ENCODE measurements at regions not wholly inside any gene's neighbourhood (a gene's known extent, or its start where the extent isn't known, plus 50 kb on each side); places are given as distances from the start of the nearest gene placed in this dataset.

GRCh38 chr13:63175536-63175935 lies 1759.9 kb upstream of the PCDH20 start:
- RAD21 ChIA-PET (ENCODE audit: low non-redundant PET in 1 of 2, low total read pairs in 2 of 2, uncharacterized antibody in 2 of 2, unreplicated experiment in 2 of 2), result no interaction called here
- ATAC-seq (no peak), DNase-seq (ENCODE audit: low read depth, low spot score) (no peak)
- no peak overlapping the region for H3K9ac ChIP-seq (ENCODE audit: low read length)
- H4K20me1 ChIP-seq (ENCODE audit: insufficient read depth), result no peaks in the 10 kb centered on the region
- CTCF ChIA-PET, result no interaction called here
- H3K4me2 ChIP-seq (ENCODE audit: low read length), result no peak overlapping the region
- TF ChIP-seq EGR1 (IDR thresholded peaks at IDR 0.05; ENCODE audit: low read depth), result no peak
- TF ChIP-seq JUND (IDR thresholded peaks at IDR 0.05), result no peak
- no peak for TF ChIP-seq ZBTB33 (IDR thresholded peaks at IDR 0.05; ENCODE audit: extremely low read depth, insufficient replicate concordance, low read length)
- no peak for TF ChIP-seq TCF7L2 (IDR thresholded peaks at IDR 0.05; ENCODE audit: borderline replicate concordance, extremely low read depth, insufficient read depth, insufficient read length)
- TF ChIP-seq YY1 (IDR thresholded peaks at IDR 0.05; ENCODE audit: extremely low read depth, insufficient replicate concordance, low read depth, low read length), result no peak
- H3K79me2 ChIP-seq (ENCODE audit: insufficient read depth, low read length), result no peaks in the 10 kb centered on the region
- H3K9me2 ChIP-seq (ENCODE audit: insufficient read depth), result no peaks in the 10 kb centered on the region
- intact Hi-C loops (cut with micrococcal nuclease), result no loop called here
- no peaks in the 10 kb centered on the region for H3K4me1 ChIP-seq (ENCODE audit: control insufficient read depth in 1 of 2, insufficient read depth in 2 of 2, low read length in 2 of 2)
- POLR2A ChIA-PET, result no interaction called here
- no peak overlapping the region for H3K4me3 ChIP-seq (replicated peaks in 1 of 2; ENCODE audit: low read depth in 1 of 2, low read length in 2 of 2)
- no TSS peak for BruUV-seq (replicated peaks)
- H2AFZ ChIP-seq (ENCODE audit: low read depth, low read length, poor library complexity, severe bottlenecking), result no peak overlapping the region
- no peak overlapping the region for H3K27ac ChIP-seq (ENCODE audit: low read depth, low read length)
- H3K9me3 ChIP-seq (ENCODE audit: control insufficient read depth in 1 of 2, insufficient read depth in 1 of 2, low read depth in 1 of 2, low read length in 2 of 2), result no peaks in the 10 kb centered on the region
- H3K36me3 ChIP-seq (ENCODE audit: control insufficient read depth in 1 of 2, insufficient read depth in 2 of 2, low read length in 2 of 2), result no peaks in the 10 kb centered on the region
- no peaks in the 10 kb centered on the region for H3K27me3 ChIP-seq (ENCODE audit: insufficient read depth, low read length)

GRCh38 chr13:63167699-63168337 lies 1752.2 kb upstream of the PCDH20 start:
- Histone ChIP-seq H3K9me2 (ENCODE audit: insufficient read depth) (no peaks in the 10 kb centered on the region), H3K9ac (ENCODE audit: low read length) (no peak overlapping the region), H4K20me1 (ENCODE audit: insufficient read depth) (no peaks in the 10 kb centered on the region), H2AFZ (ENCODE audit: low read depth, low read length, poor library complexity, severe bottlenecking) (no peak overlapping the region), H3K4me3 (replicated peaks in 1 of 2; ENCODE audit: low read depth in 1 of 2, low read length in 2 of 2) (no peak overlapping the region), H3K36me3 (ENCODE audit: control insufficient read depth in 1 of 2, insufficient read depth in 2 of 2, low read length in 2 of 2) (no peaks in the 10 kb centered on the region), H3K27me3 (ENCODE audit: insufficient read depth, low read length) (no peaks in the 10 kb centered on the region), H3K79me2 (ENCODE audit: insufficient read depth, low read length) (no peaks in the 10 kb centered on the region), H3K9me3 (ENCODE audit: control insufficient read depth in 1 of 2, insufficient read depth in 1 of 2, low read depth in 1 of 2, low read length in 2 of 2) (no peaks in the 10 kb centered on the region), H3K4me1 (ENCODE audit: control insufficient read depth in 1 of 2, insufficient read depth in 2 of 2, low read length in 2 of 2) (no peaks in the 10 kb centered on the region), H3K27ac (ENCODE audit: low read depth, low read length) (no peak overlapping the region), H3K4me2 (ENCODE audit: low read length) (no peak overlapping the region)
- BruUV-seq (replicated peaks), result no TSS peak
- ChIA-PET RAD21 (ENCODE audit: low non-redundant PET in 1 of 2, low total read pairs in 2 of 2, uncharacterized antibody in 2 of 2, unreplicated experiment in 2 of 2) (no interaction called here), POLR2A (no interaction called here), CTCF (no interaction called here)
- ATAC-seq, result no peak
- DNase-seq (ENCODE audit: low read depth, low spot score), result no peak
- intact Hi-C loops (cut with micrococcal nuclease), result no loop called here
- no peak for TF ChIP-seq ZBTB33 (IDR thresholded peaks at IDR 0.05; ENCODE audit: extremely low read depth, insufficient replicate concordance, low read length)
- no peak for TF ChIP-seq EZH2 (IDR thresholded peaks at IDR 0.05)
- TF ChIP-seq CTCF (IDR thresholded peaks at IDR 0.05 in 2 of 3, conservative IDR thresholded peaks at IDR 0.05 in 1 of 3; ENCODE audit: borderline replicate concordance in 1 of 3, insufficient read depth in 1 of 3, low read depth in 2 of 3, low read length in 2 of 3), result no peak
- no peak for TF ChIP-seq MAX (IDR thresholded peaks at IDR 0.05)
- no peak for TF ChIP-seq YY1 (IDR thresholded peaks at IDR 0.05; ENCODE audit: extremely low read depth, insufficient replicate concordance, low read depth, low read length)
- TF ChIP-seq ZNF274 (IDR thresholded peaks at IDR 0.05; ENCODE audit: low read depth, low read length), result no peak
- no peak for TF ChIP-seq SP1 (IDR thresholded peaks at IDR 0.05; ENCODE audit: low read depth)
- TF ChIP-seq POLR2A (IDR thresholded peaks at IDR 0.05; ENCODE audit: borderline replicate concordance, extremely low read depth, insufficient read depth, insufficient read length), result no peak
- no peak for TF ChIP-seq JUND (IDR thresholded peaks at IDR 0.05)

Measured in HCT116 (cell line).